ENCODE measurements at regions not wholly inside any gene's neighbourhood (a gene's known extent, or its start where the extent isn't known, plus 50 kb on each side); places are given as distances from the start of the nearest gene placed in this dataset.

DNA sequence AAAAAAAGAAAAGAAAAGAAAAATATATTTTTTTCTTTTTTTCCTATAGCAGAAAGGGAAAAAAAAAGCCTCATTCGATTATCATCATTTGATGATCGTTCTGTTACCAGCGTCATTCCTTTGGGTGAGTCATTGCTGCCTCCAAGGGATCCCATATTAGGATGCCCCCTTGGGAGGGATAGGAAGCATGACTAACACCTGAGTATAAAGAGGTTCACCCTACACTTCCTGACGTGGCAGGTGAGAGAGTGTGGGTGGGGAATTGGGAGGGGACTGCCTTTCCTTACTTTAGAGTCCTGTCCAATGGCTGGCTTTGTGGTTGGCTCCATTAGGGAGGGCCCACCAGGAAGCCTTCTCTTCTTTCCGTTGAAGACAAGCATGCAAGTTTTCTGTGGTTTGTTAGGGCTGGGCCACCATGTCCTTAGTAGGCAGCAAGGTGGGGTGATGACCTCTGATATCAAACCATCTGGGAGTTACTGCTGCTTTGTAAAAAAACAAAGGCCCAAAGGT is 56.1 kb upstream of the FUT8 start:
- Histone ChIP-seq H3K36me3 (ENCODE audit: control insufficient read depth, insufficient read depth, low read length) (no peaks in the 10 kb centered on the region), H3K9me3 (ENCODE audit: control insufficient read depth, insufficient read depth, low read length) (no peaks in the 10 kb centered on the region), H3K79me1 (ENCODE audit: low read depth in 1 of 2, low read length in 2 of 2) (no peaks in the 10 kb centered on the region), H3K4ac (ENCODE audit: low read depth, low read length) (peak overlapping the region; percentile 30), H2BK20ac (ENCODE audit: low read depth, low read length) (0 out of 2 replicates have a peak overlapping the region, but pooled peaks have one; percentile 1), H3K23ac (ENCODE audit: low read depth, low read length) (no peak overlapping the region), H3K4me3 (ENCODE audit: insufficient read depth, low read depth, low read length) (no peak overlapping the region), H3K9ac (ENCODE audit: low read depth, low read length) (no peak overlapping the region), H2AK5ac (ENCODE audit: low read depth, low read length) (0 out of 2 replicates have a peak overlapping the region, but pooled peaks have one; percentile 45), H4K91ac (ENCODE audit: insufficient read depth, low read depth, low read length) (no peak overlapping the region), H3K18ac (ENCODE audit: low read depth, low read length) (no peak overlapping the region; the same call in 1 of the 2 replicates), H3K27ac (ENCODE audit: insufficient read depth, low read length) (no peak overlapping the region), H4K8ac (ENCODE audit: low read depth in 2 of 2, low read length in 2 of 2) (peak overlapping the region in 1 of 2 experiments; percentile 3; a peak in 1 of 4 replicates), H4K20me1 (ENCODE audit: insufficient read depth, low read length) (no peaks in the 10 kb centered on the region), H3K27me3 (ENCODE audit: control insufficient read depth, insufficient read depth, low read length) (no peaks in the 10 kb centered on the region), H2BK5ac (ENCODE audit: low read depth, low read length, poor library complexity, severe bottlenecking) (no peak overlapping the region), H2BK120ac (ENCODE audit: low read depth, low read length) (peak overlapping the region; percentile 66; the same call in 1 of the 2 replicates), H3K56ac (ENCODE audit: extremely low read depth, insufficient read depth, low read length) (no peak overlapping the region), H3K14ac (replicated peaks; ENCODE audit: low read depth, low read length) (no peak overlapping the region), H4K5ac (ENCODE audit: low read depth, low read length) (peak overlapping the region; percentile 12; the same call in 1 of the 2 replicates), H2AFZ (replicated peaks; ENCODE audit: low read length, poor library complexity) (peak overlapping the region; percentile 67), H3K9me1 (ENCODE audit: insufficient read depth, low read length) (no peaks in the 10 kb centered on the region; the same call in 1 of the 2 replicates), H2AK9ac (replicated peaks; ENCODE audit: low read depth, low read length, poor library complexity) (peak overlapping the region; percentile 2), H2BK15ac (ENCODE audit: low read depth, low read length) (peak overlapping the region; percentile 25; the same call in 1 of the 3 replicates), H3K4me2 (ENCODE audit: low read depth, low read length) (no peak overlapping the region), H3K4me1 (ENCODE audit: control insufficient read depth, insufficient read depth, low read length) (peaks cover 6% of the 10 kb centered on the region)
- intact Hi-C loops (cut with micrococcal nuclease) (no loop called here), in situ Hi-C loops (cut with MboI; ENCODE audit: low sequenced_read_pairs) (no loop called here), dilution Hi-C loops (cut with HindIII; ENCODE audit: low sequenced_read_pairs, unreplicated experiment) (no loop called here)
- ATAC-seq (ENCODE audit: low read depth) (peak; percentile 73), DNase-seq (peak; percentile 92)
- ChIA-PET CTCF (interaction anchor here (0.7 kb wide), 1 partner anchor 52 kb away, joined by 3 read pairs; no protein-coding TSS in a partner anchor), POLR2A (ENCODE audit: unreplicated experiment) (no interaction called here)
- no CpG with 5 or more reads among the region's 5 CpGs for WGBS, 2 experiments (ENCODE audit: extremely low coverage in 2 of 2, insufficient read length in 1 of 2)
- no TSS peak for BruUV-seq (replicated peaks)
- TF ChIP-seq MXI1 (IDR thresholded peaks at IDR 0.05; ENCODE audit: borderline replicate concordance, low read depth, low read length): no peak
- no peak for TF ChIP-seq CTCF (conservative IDR thresholded peaks at IDR 0.05; ENCODE audit: low read depth, low read length)
- TF ChIP-seq BHLHE40 (IDR thresholded peaks at IDR 0.05; ENCODE audit: low read depth, low read length): 0 out of 2 replicates have a peak, but pooled peaks have one; percentile 11
- TF ChIP-seq CEBPB (IDR thresholded peaks at IDR 0.05; ENCODE audit: low read depth, low read length): no peak
- TF ChIP-seq FOS (IDR thresholded peaks at IDR 0.05; ENCODE audit: low read depth, low read length): peak; percentile 85
- no peak for TF ChIP-seq RCOR1 (IDR thresholded peaks at IDR 0.05; ENCODE audit: insufficient replicate concordance, low read length)
- no peak for TF ChIP-seq RAD21 (IDR thresholded peaks at IDR 0.05; ENCODE audit: low read length)
- 0 out of 2 replicates have a peak, but pooled peaks have one; percentile 65 for TF ChIP-seq MAZ (IDR thresholded peaks at IDR 0.05; ENCODE audit: borderline replicate concordance, low read depth, low read length)

Measured in IMR-90 (cell line).